GM19328 (cell line): ENCODE measurements at regions not wholly inside any gene's neighbourhood (a gene's known extent, or its start where the extent isn't known, plus 50 kb on each side); places are given as distances from the start of the nearest gene placed in this dataset.

Source experiments
- ATAC-seq: cut with Tn5 transposase; IDR thresholded peaks from one replicate; pipeline ENCODE4 v1.9.1; 2021; ENCODE audit warnings: mild to moderate bottlenecking, moderate library complexity; ENCODE audit not compliant: unreplicated experiment

- ATAC-seq = no peak
These were observed 396.7 kb upstream of the JARID2 start for GRCh38 chr6:14849185-14849584.

DNA sequence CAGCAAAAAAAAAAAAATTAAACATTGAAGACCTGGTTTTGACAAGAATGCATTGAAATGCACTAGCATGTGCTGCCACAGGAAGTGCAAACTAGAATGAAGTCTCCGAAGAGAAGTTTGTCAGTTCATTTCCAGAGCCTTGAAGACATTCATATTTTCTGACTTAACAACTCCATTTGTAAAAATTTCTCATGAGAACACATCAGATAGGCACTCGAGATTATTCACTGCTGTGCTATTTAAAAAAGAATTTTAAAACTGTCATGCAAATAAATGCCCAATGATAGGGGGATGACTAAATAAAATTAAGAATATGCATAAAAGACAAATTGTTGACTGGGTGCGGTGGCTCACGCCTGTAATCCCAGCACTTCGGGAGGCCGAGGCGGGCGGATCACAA lies 394.6 kb upstream of the JARID2 start:
- no peak for ATAC-seq

DNA sequence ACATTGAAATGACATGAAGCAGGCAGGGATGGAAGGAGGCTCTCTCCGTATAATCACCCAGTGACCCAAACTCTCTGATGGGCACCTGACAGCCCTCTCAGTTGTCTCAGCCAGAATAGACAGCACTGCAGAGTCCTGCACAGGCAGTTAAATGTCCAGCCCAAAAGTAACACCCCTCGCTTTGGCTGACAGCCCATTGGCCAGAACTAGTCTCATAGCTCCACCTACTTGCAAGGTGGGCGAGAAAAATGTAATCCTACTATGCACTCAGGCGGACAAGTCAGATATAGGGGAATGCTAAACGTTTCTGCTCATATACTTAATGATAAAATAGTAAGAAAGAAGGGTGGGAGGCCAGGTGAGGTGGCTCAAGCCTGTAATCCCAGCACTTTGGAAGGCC lies 393.5 kb upstream of the JARID2 start:
- no peak for ATAC-seq

DNA sequence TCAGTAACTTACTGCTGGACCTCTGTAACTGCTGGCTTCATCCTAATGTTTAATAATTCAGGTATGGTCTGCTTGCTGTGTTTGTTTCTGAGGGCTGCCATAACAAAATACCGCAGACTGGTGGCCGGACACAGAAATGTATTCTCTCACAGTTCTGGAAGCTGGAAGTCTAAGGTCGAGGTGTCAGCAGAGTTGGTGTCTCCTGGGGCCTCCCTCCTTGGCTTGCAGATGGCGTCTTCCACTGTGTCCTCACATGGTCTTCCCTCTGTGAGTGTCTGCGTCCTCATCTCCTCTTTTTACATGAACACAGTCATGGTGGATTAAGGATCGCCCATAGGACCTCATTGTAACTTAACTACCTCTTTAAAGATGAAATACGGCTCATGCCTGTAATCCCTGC lies 389.7 kb upstream of the JARID2 start:
- no peak for ATAC-seq

DNA sequence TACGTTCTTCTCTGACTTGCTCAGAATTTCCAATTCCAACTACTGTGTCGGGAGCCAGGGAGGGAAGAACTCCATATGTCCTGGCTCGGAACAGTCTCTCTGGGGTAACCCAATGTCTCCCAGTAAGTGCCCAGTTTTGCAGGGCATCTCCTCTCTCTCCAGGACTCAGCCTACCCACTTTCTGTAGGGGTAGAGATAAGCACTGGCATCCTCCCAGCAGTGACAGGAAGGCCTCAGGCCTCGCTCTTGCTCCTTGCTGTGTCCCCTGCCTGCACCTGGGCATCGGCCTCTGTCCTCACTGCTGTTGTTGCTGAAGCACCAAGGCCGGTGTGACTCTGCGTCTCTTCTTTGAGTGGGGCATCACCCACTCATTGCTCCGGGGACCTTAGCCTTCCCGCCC lies 388.9 kb upstream of the JARID2 start:
- no peak for ATAC-seq

DNA sequence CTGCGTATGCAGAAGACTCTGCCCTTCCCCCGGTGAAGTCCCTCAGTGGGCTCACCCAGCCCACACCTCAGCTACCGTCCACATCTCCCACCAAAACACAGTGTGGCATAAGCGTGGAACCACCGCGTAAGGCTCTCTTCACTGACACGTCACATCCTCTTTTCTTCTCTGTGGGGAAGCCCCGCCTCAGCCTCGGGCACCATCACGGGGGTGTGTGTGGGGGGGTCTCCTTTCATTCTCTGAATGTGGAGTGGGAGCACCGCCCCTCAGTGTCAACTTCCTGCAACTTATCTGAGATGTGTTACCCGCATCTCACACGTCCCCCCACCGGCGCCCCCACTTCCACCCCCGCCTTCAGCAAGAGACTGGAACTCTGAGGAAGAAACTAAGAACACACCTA lies 388.4 kb upstream of the JARID2 start:
- ATAC-seq = no peak

DNA sequence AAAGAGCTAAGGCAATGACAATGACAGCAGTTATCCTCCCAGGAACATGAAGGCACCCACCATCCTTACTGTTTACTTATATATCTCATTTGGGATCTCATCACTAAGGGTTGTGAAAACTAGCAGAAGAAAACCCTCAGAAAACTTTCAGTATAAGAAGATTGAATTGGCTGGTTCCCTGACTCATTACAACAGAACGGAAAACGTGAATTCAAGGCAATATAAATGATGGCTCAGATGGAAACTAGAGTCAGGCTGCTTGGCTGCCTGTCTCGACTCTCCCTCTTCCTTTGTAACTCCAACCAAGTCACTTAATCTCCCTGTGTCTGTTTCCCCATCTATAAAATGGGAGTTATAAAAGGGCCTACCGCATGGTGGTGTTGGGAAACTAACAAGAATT lies 387.1 kb upstream of the JARID2 start:
- ATAC-seq = no peak

DNA sequence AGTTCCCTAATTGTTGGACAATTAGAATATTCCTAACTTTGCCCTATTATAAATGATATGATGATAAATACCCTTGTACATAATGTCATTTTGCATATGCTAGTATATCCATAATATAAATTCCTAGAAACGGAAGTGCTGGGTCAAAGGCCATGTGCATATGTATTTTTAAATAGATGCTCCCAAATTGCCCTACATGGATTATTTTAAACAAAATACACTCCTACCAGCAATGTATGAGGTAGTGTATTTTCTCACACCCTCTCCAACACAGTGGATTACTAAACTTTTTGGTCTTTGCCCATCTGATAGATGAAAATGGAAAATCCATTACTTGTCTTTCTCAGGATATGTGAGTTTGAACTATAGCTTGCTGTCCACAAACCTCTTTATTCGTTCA lies 385.1 kb upstream of the JARID2 start:
- no peak for ATAC-seq

GRCh38 chr6:14861491-14861943 lies 384.4 kb upstream of the JARID2 start:
- ATAC-seq = no peak

DNA sequence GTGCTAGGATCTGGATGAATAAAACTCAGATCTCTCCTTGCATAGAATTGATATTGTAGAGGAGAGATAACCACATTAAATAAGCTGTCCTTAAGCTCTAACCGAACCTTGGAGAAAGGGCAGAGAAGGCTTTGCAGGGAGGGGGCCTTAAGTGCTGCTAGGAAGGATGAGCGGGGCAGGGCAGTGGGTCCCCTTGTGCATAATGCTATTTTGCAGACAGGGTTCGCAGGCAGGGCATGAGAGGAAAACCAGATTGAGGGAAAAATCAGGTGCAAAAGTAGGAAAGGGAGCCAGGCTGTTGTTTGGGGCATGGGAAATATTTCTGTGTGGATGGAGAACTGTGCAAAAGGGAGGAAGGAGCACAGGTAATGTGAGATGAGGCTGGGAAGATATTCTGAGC lies 383.0 kb upstream of the JARID2 start:
- no peak for ATAC-seq

GRCh38 chr6:14863902-14864850 lies 381.7 kb upstream of the JARID2 start:
- no peak for ATAC-seq

DNA sequence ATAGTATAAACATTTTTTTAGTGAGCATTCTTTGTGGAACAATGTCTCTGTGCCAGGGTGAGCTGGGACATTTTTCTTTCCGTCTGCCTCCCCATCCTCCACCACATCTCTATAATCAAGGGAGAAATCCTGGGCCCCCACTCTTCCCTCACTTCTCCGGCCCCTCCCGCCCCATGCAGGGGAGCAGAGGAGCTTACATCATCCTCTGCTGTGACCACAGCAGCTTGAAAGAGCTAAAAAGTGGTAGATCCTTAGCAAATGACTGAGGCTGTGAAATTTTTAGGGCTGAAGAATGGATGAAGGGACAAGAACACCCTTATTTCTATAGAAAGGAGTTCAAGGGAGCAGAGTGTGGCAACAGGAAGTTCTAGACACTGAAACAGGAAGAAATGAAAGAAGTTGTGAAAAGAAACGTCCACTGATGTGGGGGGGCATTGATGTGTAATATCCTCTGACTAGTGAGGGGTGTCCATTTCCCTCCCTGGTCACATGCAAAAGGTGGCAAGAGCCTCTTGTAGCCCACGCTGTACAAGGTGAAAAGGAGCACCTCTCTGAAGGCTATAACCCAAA lies 380.3 kb upstream of the JARID2 start:
- no peak for ATAC-seq

DNA sequence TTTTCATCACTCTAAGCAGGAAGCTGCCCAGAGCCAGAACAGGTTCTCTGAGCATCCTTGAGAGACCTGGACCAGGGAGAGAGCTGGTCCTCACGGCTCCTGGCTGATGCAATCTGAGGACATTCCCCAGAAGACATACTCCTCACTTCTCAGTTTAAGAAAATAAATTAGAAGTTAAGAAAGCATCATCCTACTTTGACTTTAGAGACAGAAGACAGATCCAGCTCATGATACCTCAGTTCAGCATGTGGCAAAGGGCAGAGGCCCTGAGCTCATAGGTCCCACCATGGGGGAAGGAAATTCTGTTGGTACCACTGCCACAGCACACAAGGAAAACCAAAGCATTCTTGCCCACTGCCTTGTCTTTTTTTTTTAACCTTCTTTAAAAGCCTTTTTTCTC lies 378.1 kb upstream of the JARID2 start:
- no peak for ATAC-seq

GRCh38 chr6:14871221-14871620 lies 374.6 kb upstream of the JARID2 start:
- no peak for ATAC-seq

DNA sequence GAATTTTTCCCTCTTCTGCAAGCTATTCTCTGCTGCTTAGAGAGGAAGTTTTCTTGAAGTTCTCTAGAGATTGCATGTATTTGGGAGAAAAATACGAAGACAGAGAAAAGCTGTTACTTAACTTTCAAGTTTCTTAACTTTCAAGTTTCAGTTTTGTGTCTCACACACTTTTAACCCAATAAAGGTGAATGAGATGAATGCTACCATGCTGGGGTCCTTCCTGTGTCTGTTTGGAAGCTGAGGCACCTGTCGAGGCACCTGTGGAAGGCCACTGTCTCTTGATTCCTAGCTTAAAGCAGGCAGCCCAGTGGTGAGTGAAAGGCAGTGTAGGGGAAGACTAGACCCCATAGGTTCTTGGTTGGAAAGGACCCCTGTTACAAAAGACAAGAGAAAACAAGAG lies 372.8 kb upstream of the JARID2 start:
- no peak for ATAC-seq

- ATAC-seq = no peak
These were observed 372.0 kb upstream of the JARID2 start for GRCh38 chr6:14873781-14874441.

GRCh38 chr6:14874975-14875480 lies 370.8 kb upstream of the JARID2 start:
- no peak for ATAC-seq

DNA sequence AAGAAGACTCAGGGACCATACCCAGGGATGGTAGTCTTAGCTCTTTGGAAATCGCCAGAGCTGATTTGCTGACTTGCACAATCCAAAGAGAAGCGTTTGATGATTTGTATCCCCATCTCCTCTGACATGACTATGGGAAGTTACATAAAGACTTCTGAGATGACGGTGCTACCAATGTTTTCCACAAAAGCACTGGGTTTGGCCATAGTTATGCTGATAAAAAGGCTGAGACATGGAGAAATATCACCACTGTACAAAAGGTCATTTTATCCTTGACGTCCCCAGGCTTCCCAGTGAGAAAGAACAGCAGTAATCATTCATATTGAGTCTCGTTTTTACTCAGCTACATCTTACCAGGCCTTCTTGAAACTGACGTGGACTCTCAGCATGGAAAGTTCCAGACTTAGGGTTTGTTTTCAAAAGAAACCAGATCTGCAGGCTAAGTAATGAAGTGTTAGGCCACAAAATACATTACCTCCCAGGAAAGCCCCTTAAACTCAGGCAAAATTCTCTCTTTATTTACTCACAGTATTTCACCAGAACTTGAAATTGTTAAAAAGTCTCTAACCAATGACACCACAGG lies 370.3 kb upstream of the JARID2 start:
- ATAC-seq = peak; percentile 50

GRCh38 chr6:14876778-14877613 lies 368.9 kb upstream of the JARID2 start:
- no peak for ATAC-seq

GRCh38 chr6:14877758-14878157 lies 368.1 kb upstream of the JARID2 start:
- no peak for ATAC-seq
